Small intestine (tissue), 7 donors: ENCODE measurements at regions not wholly inside any gene's neighbourhood (a gene's known extent, or its start where the extent isn't known, plus 50 kb on each side); places are given as distances from the start of the nearest gene placed in this dataset.

Experiments used
- DNase-seq, 2 donors: peaks; one replicate each; pipeline versions ENCODE4 v3.0.0 to v3.0.0-alpha.2; 2013
- FAIRE-seq: peaks from 2 replicates; lab custom pipeline; 2012; peaks lifted over from hg19 to GRCh38; lab: Jason Lieb, UNC
- H3K27ac ChIP-seq, 3 donors: one replicate each; pipeline ENCODE4 v1.5.1; 2013; ENCODE audit warnings: low read length in 2 of 3, mild to moderate bottlenecking in 2 of 3, control low read depth in 1 of 3, inconsistent platforms in 1 of 3, low read depth in 1 of 3, moderate library complexity in 1 of 3
- H3K27me3 ChIP-seq, 3 donors: one replicate each; pipeline ENCODE4 v1.6.1; 2013; ENCODE audit warnings: low read length in 3 of 3, inconsistent platforms in 1 of 3; ENCODE audit not compliant: control insufficient read depth in 3 of 3, insufficient read depth in 3 of 3
- H3K36me3 ChIP-seq, 3 donors: one replicate each; pipeline ENCODE4 v1.6.1; 2013; ENCODE audit warnings: low read length in 3 of 3, inconsistent platforms in 1 of 3, low read depth in 1 of 3, mild to moderate bottlenecking in 1 of 3, moderate library complexity in 1 of 3; ENCODE audit not compliant: control insufficient read depth in 3 of 3, insufficient read depth in 2 of 3
- H3K4me1 ChIP-seq, 3 donors: one replicate each; pipeline ENCODE4 v1.6.1; 2013; ENCODE audit warnings: low read length in 2 of 3, inconsistent platforms in 1 of 3, low read depth in 1 of 3, mild to moderate bottlenecking in 1 of 3, moderate library complexity in 1 of 3; ENCODE audit not compliant: control insufficient read depth in 3 of 3, insufficient read depth in 2 of 3
- H3K4me3 ChIP-seq, 3 donors: one replicate each; pipeline ENCODE4 v1.5.1; 2013; ENCODE audit warnings: low read length in 3 of 3, control low read depth in 1 of 3, inconsistent platforms in 1 of 3, low read depth in 1 of 3, mild to moderate bottlenecking in 1 of 3, moderate library complexity in 1 of 3
- H3K9me3 ChIP-seq, 2 donors: one replicate each; pipeline ENCODE4 v1.6.1; 2013; ENCODE audit warnings: low read depth in 1 of 2, low read length in 1 of 2; ENCODE audit not compliant: control insufficient read depth in 2 of 2, insufficient read depth in 1 of 2
- WGBS, 3 donors: extraction: QIAGEN DNeasy Blood & Tissue Kit; methylation state at CpG; one replicate each; pipeline ENCODE4 v1.1.7; 2013; 5-methylcytosine and 5-hydroxymethylcytosine counted together
- donor health status: healthy with polysubstance abuse.
- donor health status: control.
- donor health status: control.
- donor health status: Bipolar disorder and iron deficiency.
- donor health status: healthy.

GRCh38 chr6:147699140-147699539 lies 190.7 kb downstream of the SAMD5 start:
- Histone ChIP-seq H3K36me3 (peaks cover 0 to 3% (median 0%) of the 10 kb centered on the region in 3 donors), H3K4me1 (peaks cover 2 to 14% (median 5%) of the 10 kb centered on the region in 3 donors), H3K9me3 (peaks cover 0 to 8% of the 10 kb centered on the region in 2 donors), H3K4me3 (no peak overlapping the region), H3K27me3 (no peaks in the 10 kb centered on the region), H3K27ac (no peak overlapping the region)
- FAIRE-seq, result no peak
- 79 to 89% (median 87%) methylated on average over 2 of the region's 2 CpGs for WGBS, 3 donors
- no peak for DNase-seq

GRCh38 chr6:147699637-147700036 lies 191.1 kb downstream of the SAMD5 start:
- Histone ChIP-seq H3K27me3 (no peaks in the 10 kb centered on the region), H3K27ac (peak overlapping the region in 1 of 3 donors; percentile 47), H3K36me3 (peaks cover 0 to 3% (median 0%) of the 10 kb centered on the region in 3 donors), H3K9me3 (peaks cover 0 to 8% of the 10 kb centered on the region in 2 donors), H3K4me1 (peaks cover 2 to 14% (median 5%) of the 10 kb centered on the region in 3 donors), H3K4me3 (no peak overlapping the region)
- DNase-seq (peak; percentile 53 to 58), FAIRE-seq (no peak)
- WGBS, 3 donors, result 6 to 38% (median 18%) methylated on average over 4 of the region's 4 CpGs

- H3K27me3 ChIP-seq, result no peaks in the 10 kb centered on the region
- peaks cover 0 to 8% of the 10 kb centered on the region in 2 donors for H3K9me3 ChIP-seq
- H3K4me3 ChIP-seq, result no peak overlapping the region
- H3K27ac ChIP-seq, result no peak overlapping the region
- H3K4me1 ChIP-seq, result peaks cover 2 to 14% (median 5%) of the 10 kb centered on the region in 3 donors
- no peak for DNase-seq
- 47 to 61% (median 55%) methylated on average over 5 of the region's 5 CpGs for WGBS, 3 donors
- no peak for FAIRE-seq
- H3K36me3 ChIP-seq, result peaks cover 0 to 3% (median 0%) of the 10 kb centered on the region in 3 donors
These were observed 192.1 kb downstream of the SAMD5 start for GRCh38 chr6:147700436-147701209.

DNA sequence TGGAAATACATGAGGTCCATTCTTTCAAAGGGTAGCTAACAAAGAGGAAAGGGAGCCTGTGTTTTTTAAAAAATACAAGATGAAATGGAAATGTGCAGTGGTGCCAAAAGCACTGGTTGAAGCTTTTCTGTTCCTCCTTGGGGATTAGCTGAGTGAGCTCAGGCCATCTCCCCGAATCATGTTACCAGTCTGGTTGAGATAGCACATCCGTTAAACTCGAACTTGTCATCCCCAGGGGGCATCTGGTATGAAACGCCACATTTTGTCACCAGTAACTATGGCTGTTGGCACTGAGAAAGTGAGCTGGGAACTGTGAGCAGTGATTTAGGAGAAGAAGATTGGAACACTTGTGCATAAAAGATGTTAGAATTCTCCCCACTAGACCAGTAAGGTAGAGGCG lies 196.2 kb downstream of the SAMD5 start:
- 86 to 99% (median 91%) methylated on average over 5 of the region's 5 CpGs for WGBS, 3 donors
- no peak for FAIRE-seq
- Histone ChIP-seq H3K4me1 (peaks cover 5 to 35% (median 7%) of the 10 kb centered on the region in 3 donors), H3K9me3 (no peaks in the 10 kb centered on the region), H3K27me3 (no peaks in the 10 kb centered on the region), H3K36me3 (no peaks in the 10 kb centered on the region), H3K4me3 (no peak overlapping the region), H3K27ac (no peak overlapping the region)
- no peak for DNase-seq

- H3K27ac ChIP-seq, result peak overlapping the region in 1 of 3 donors; percentile 40
- FAIRE-seq, result no peak
- no peaks in the 10 kb centered on the region for H3K27me3 ChIP-seq
- peaks cover 0 to 2% of the 10 kb centered on the region in 2 donors for H3K9me3 ChIP-seq
- H3K4me3 ChIP-seq, result no peak overlapping the region
- H3K36me3 ChIP-seq, result no peaks in the 10 kb centered on the region
- peaks cover 0 to 25% (median 5%) of the 10 kb centered on the region in 3 donors for H3K4me1 ChIP-seq
- peak; percentile 64 to 83 for DNase-seq
These were observed 199.0 kb downstream of the SAMD5 start for GRCh38 chr6:147707524-147707923.

DNA sequence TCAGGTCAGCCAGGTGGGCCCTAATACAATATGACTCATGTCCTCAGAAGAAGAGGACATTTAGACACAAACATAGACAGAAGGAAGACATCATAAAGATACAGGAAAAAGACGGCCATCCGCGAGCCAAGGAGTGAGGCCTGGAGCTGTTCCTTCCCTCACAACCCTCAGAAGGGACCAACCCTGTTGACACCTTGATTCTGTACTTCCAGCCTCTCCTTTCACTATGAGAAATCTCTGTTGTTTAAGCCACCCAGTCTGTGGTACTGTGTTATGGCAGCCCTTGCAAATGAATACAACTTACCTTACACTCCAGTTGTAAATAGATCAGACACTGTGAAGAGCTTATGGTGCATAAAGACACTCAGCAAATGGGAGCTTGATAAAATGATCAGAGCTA lies 199.7 kb downstream of the SAMD5 start:
- Histone ChIP-seq H3K27me3 (no peaks in the 10 kb centered on the region), H3K36me3 (no peaks in the 10 kb centered on the region), H3K9me3 (peaks cover 0 to 3% of the 10 kb centered on the region in 2 donors), H3K4me1 (peaks cover 0 to 25% (median 5%) of the 10 kb centered on the region in 3 donors), H3K27ac (peak overlapping the region in 1 of 3 donors; percentile 38), H3K4me3 (no peak overlapping the region)
- DNase-seq (peak in 1 of 2 donors; percentile 22), FAIRE-seq (no peak)
- WGBS, 3 donors, result 91 to 98% (median 97%) methylated on average over 3 of the region's 3 CpGs

DNA sequence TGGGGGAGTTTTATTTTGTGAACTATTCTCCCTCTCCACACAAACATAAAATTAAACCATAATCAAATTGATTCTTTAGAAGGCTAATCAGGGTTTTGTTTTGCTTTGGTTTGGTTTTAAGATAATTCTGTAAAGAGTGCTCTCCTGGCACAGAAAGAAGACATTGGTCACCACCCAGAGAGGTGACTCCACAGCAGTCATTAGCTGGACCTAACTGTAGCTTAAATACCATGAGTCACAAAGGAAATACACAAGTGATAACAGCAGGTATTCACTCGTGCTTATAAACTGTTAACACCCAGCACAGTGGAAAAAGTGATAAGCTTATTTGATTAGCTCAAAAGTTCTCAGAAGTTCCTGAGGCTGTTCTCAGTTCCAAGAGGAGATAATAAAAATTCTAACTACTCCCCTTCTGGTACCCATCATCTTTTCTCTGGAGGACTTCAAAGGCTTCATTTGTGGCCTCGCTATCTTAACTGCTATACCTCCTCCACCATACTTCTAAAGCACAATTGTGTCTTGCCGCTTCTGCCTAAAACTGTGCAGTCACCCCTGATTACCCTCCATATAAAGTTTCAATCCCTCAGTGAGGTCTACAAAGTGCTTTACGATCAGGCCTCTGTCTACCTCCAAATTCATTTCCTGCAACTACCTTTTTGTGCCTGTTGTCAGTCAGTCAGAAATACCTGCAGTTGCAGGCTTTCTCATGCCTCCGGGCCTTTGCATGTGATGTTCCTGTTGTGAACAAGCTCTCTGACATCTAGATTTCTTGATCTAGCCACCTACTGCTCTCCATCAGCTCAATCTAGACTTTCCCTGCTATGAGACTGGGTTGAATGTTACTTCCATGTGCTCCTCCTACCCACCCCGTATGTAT lies 201.1 kb downstream of the SAMD5 start:
- Histone ChIP-seq H3K27me3 (no peaks in the 10 kb centered on the region), H3K4me3 (no peak overlapping the region), H3K4me1 (peaks cover 0 to 25% (median 5%) of the 10 kb centered on the region in 3 donors), H3K36me3 (no peaks in the 10 kb centered on the region), H3K27ac (peak overlapping the region in 1 of 3 donors; percentile 8), H3K9me3 (peaks cover 0 to 3% of the 10 kb centered on the region in 2 donors)
- FAIRE-seq (no peak), DNase-seq (peak; percentile 72 to 84)
- WGBS, 3 donors, result 35 to 67% (median 56%) methylated on average over 6 of the region's 6 CpGs

DNA sequence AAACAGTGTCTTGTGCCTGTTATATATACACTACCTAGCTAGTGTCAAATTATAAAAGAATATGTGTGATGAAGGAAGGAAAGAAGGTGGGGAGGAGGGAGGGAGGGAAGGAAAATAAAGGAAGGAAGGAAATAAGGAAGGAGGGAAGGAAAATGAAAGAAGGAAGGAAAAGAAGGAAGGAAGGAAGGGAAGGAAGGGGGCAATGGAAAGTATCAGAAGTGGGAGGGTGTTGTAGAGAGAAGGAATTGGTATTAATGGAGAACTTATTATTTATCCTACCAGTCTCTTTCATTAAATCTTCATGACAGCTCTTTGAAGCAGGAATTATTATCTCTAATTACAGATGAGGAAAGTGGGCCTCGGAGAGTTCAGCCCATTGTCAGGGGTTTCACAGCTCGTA lies 202.4 kb downstream of the SAMD5 start:
- Histone ChIP-seq H3K4me1 (peaks cover 0 to 25% (median 5%) of the 10 kb centered on the region in 3 donors), H3K9me3 (peaks cover 0 to 3% of the 10 kb centered on the region in 2 donors), H3K27ac (no peak overlapping the region), H3K36me3 (no peaks in the 10 kb centered on the region), H3K27me3 (no peaks in the 10 kb centered on the region), H3K4me3 (no peak overlapping the region)
- WGBS, 3 donors, result 81 to 91% (median 88%) methylated on average over 2 of the region's 2 CpGs
- FAIRE-seq (no peak), DNase-seq (no peak)
